PC-3 (cell line): ENCODE measurements at regions not wholly inside any gene's neighbourhood (a gene's known extent, or its start where the extent isn't known, plus 50 kb on each side); places are given as distances from the start of the nearest gene placed in this dataset.

Experiments
- EZH2 ChIP-seq: fragments of 300-600 bp; sonication (generic); IDR thresholded peaks from one replicate; pipeline ENCODE4 v1.6.1; 2017; ENCODE audit warnings: antibody characterized with exemption, mild to moderate bottlenecking, low read length; ENCODE audit not compliant: unreplicated experiment
- TF ChIP-seq, protein P1 (sequence below): fragments of 300-600 bp; sonication (generic); conservative IDR thresholded peaks from 2 replicates; pipeline ENCODE4 v1.5.1; 2017; ENCODE audit warnings: antibody characterized with exemption, low read depth, mild to moderate bottlenecking, low read length

GRCh38 chr9:107070586-107070985, 207.6 kb downstream of the ZNF462 start:
- TF ChIP-seq, protein P1, sequence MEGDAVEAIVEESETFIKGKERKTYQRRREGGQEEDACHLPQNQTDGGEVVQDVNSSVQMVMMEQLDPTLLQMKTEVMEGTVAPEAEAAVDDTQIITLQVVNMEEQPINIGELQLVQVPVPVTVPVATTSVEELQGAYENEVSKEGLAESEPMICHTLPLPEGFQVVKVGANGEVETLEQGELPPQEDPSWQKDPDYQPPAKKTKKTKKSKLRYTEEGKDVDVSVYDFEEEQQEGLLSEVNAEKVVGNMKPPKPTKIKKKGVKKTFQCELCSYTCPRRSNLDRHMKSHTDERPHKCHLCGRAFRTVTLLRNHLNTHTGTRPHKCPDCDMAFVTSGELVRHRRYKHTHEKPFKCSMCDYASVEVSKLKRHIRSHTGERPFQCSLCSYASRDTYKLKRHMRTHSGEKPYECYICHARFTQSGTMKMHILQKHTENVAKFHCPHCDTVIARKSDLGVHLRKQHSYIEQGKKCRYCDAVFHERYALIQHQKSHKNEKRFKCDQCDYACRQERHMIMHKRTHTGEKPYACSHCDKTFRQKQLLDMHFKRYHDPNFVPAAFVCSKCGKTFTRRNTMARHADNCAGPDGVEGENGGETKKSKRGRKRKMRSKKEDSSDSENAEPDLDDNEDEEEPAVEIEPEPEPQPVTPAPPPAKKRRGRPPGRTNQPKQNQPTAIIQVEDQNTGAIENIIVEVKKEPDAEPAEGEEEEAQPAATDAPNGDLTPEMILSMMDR = no peak
- no peak for TF ChIP-seq EZH2
